Gastroesophageal sphincter (tissue), 4 donors: ENCODE measurements at regions not wholly inside any gene's neighbourhood (a gene's known extent, or its start where the extent isn't known, plus 50 kb on each side); places are given as distances from the start of the nearest gene placed in this dataset.

Experiments
- ATAC-seq: fragments of 150-250 bp; one replicate; pipeline ENCODE4 v1.9.1; 2016; ENCODE audit warnings: mild to moderate bottlenecking, moderate library complexity
- H3K27ac ChIP-seq, 4 donors: fragments of 200-600 bp; sonication (generic) in 3 of 4; 1 replicate in 3 of 4; 2 replicates in 1 of 4; pipeline ENCODE4 v1.5.1; 2016 to 2019
- H3K27me3 ChIP-seq: fragments of 200-600 bp; sonication (generic); one replicate; pipeline ENCODE4 v1.5.1; 2019
- H3K36me3 ChIP-seq, 2 donors: fragments of 200-600 bp; sonication (generic); one replicate each; pipeline ENCODE4 v1.5.1; 2019; ENCODE audit warnings: control low read depth in 1 of 2
- H3K4me1 ChIP-seq, 3 donors: fragments of 200-600 bp; sonication (generic); 1 replicate in 2 of 3; 2 replicates in 1 of 3; pipeline ENCODE4 v1.5.1; 2016 to 2019; ENCODE audit warnings: control low read depth in 2 of 3
- H3K4me3 ChIP-seq, 2 donors: fragments of 200-600 bp; sonication (generic); one replicate each; pipeline ENCODE4 v1.5.1; 2019; ENCODE audit warnings: mild to moderate bottlenecking in 1 of 2, moderate library complexity in 1 of 2
- H3K9me3 ChIP-seq, 3 donors: fragments of 200-600 bp; sonication (generic); one replicate each; pipeline ENCODE4 v1.5.1; 2017 to 2019; ENCODE audit warnings: control low read depth in 2 of 3
- CTCF ChIP-seq, 4 experiments: fragments of 200-600 bp in 2 of 4; fragments of 450-650 bp in 2 of 4; sonication (generic) in 1 of 4; IDR thresholded peaks; one replicate each; pipeline ENCODE4 v1.5.1; 2017 to 2019; ENCODE audit warnings: antibody characterized with exemption in 4 of 4, mild to moderate bottlenecking in 2 of 4, moderate library complexity in 2 of 4
- EP300 ChIP-seq: sonication (generic); formaldehyde crosslinking; IDR thresholded peaks from one replicate; pipeline ENCODE4 v1.6.1; 2017; ENCODE audit warnings: antibody characterized with exemption, mild to moderate bottlenecking
- POLR2A ChIP-seq, 2 donors: fragments of 450-650 bp; IDR thresholded peaks; one replicate each; pipeline ENCODE4 v1.6.1; 2017; ENCODE audit warnings: antibody characterized with exemption in 2 of 2, mild to moderate bottlenecking in 2 of 2, moderate library complexity in 1 of 2
- POLR2AphosphoS5 ChIP-seq: sonication (generic); formaldehyde crosslinking; IDR thresholded peaks from one replicate; pipeline ENCODE4 v1.6.1; 2017; ENCODE audit warnings: antibody characterized with exemption
- WGBS, 2 donors: methylation state at CpG; one replicate each; pipeline ENCODE4 v1.1.5; 2018; ENCODE audit warnings: low coverage in 1 of 2; 5-methylcytosine and 5-hydroxymethylcytosine counted together

- no peak for TF ChIP-seq POLR2AphosphoS5
- no peak for TF ChIP-seq EP300
- TF ChIP-seq CTCF (IDR thresholded peaks at IDR 0.05) = no peak
- no peak for TF ChIP-seq POLR2A (IDR thresholded peaks at IDR 0.05)
- H3K9me3 ChIP-seq = no peaks in the 10 kb centered on the region
- peaks cover 7 to 29% (median 12%) of the 10 kb centered on the region in 3 donors for H3K4me1 ChIP-seq
- no peaks in the 10 kb centered on the region for H3K36me3 ChIP-seq
- no peak for ATAC-seq
- no peak overlapping the region for H3K4me3 ChIP-seq
- whole genome bisulfite sequencing, 2 donors = 86 to 89% methylated on average over 1 to 4 of the region's 4 CpGs
- H3K27ac ChIP-seq = no peak overlapping the region
- no peaks in the 10 kb centered on the region for H3K27me3 ChIP-seq
Measured at GRCh38 chr14:22508662-22509035, 80.4 kb downstream of the DAD1 start.

- no peak overlapping the region for H3K27ac ChIP-seq
- 91 to 92% methylated on average over 2 of the region's 2 CpGs for WGBS, 2 donors
- no peak for ATAC-seq
Measured at GRCh38 chr14:22508150-22508457, 80.9 kb downstream of the DAD1 start.

GRCh38 chr14:22506778-22507351 lies 82.2 kb downstream of the DAD1 start:
- no peak for TF ChIP-seq CTCF (IDR thresholded peaks at IDR 0.05)
- TF ChIP-seq POLR2A (IDR thresholded peaks at IDR 0.05) = no peak
- no peak for TF ChIP-seq POLR2AphosphoS5
- TF ChIP-seq EP300 = no peak
- Histone ChIP-seq H3K4me3 (no peak overlapping the region), H3K36me3 (no peaks in the 10 kb centered on the region), H3K4me1 (peaks cover 0 to 11% (median 0%) of the 10 kb centered on the region in 3 donors), H3K9me3 (no peaks in the 10 kb centered on the region), H3K27me3 (no peaks in the 10 kb centered on the region), H3K27ac (no peak overlapping the region)
- WGBS, 2 donors = 29 to 39% methylated on average over 2 of the region's 2 CpGs
- ATAC-seq = no peak

More at GRCh38 chr14:22508150-22508457, 80.9 kb downstream of the DAD1 start:
- Histone ChIP-seq H3K4me3 (no peak overlapping the region), H3K27me3 (no peaks in the 10 kb centered on the region), H3K9me3 (no peaks in the 10 kb centered on the region), H3K36me3 (no peaks in the 10 kb centered on the region), H3K4me1 (peaks cover 5 to 23% (median 7%) of the 10 kb centered on the region in 3 donors)
- TF ChIP-seq EP300 (no peak), POLR2A (IDR thresholded peaks at IDR 0.05) (no peak), POLR2AphosphoS5 (no peak), CTCF (IDR thresholded peaks at IDR 0.05) (no peak)

- 91 to 94% methylated on average over 4 to 6 of the region's 6 CpGs for whole genome bisulfite sequencing, 2 donors
- Histone ChIP-seq H3K27ac (no peak overlapping the region), H3K36me3 (no peaks in the 10 kb centered on the region), H3K9me3 (no peaks in the 10 kb centered on the region), H3K4me1 (peaks cover 0 to 8% (median 0%) of the 10 kb centered on the region in 3 donors), H3K27me3 (no peaks in the 10 kb centered on the region), H3K4me3 (no peak overlapping the region)
- TF ChIP-seq EP300 = no peak
- TF ChIP-seq POLR2AphosphoS5 = no peak
- no peak for TF ChIP-seq CTCF (IDR thresholded peaks at IDR 0.05)
- no peak for TF ChIP-seq POLR2A (IDR thresholded peaks at IDR 0.05)
- no peak for ATAC-seq
Measured at GRCh38 chr14:22506378-22506710, 82.7 kb downstream of the DAD1 start.

- no peaks in the 10 kb centered on the region for H3K27me3 ChIP-seq
- no peak for TF ChIP-seq CTCF (IDR thresholded peaks at IDR 0.05)
- TF ChIP-seq EP300 = no peak
- TF ChIP-seq POLR2AphosphoS5 = no peak
- TF ChIP-seq POLR2A (IDR thresholded peaks at IDR 0.05) = no peak
- H3K4me3 ChIP-seq = no peak overlapping the region
- H3K27ac ChIP-seq = no peak overlapping the region
- no peaks in the 10 kb centered on the region for H3K36me3 ChIP-seq
- H3K4me1 ChIP-seq = peaks cover 0 to 8% (median 0%) of the 10 kb centered on the region in 3 donors
- H3K9me3 ChIP-seq = no peaks in the 10 kb centered on the region
- WGBS, 2 donors = 76 to 80% methylated on average over 6 of the region's 8 CpGs
- no peak for ATAC-seq
Measured at GRCh38 chr14:22505697-22506377, 83.2 kb downstream of the DAD1 start.
